ENCODE measurements at regions not wholly inside any gene's neighbourhood (a gene's known extent, or its start where the extent isn't known, plus 50 kb on each side); places are given as distances from the start of the nearest gene placed in this dataset.

GRCh38 chr14:87087881-87088280, 905.1 kb downstream of the GALC start:
- H3K27ac ChIP-seq (ENCODE audit: low read length) = no peak overlapping the region
- in situ Hi-C loops (cut with HindIII; ENCODE audit: low pct_unique_long_range_greater_than_20kb, low sequenced_read_pairs) = no loop called here
- intact Hi-C loops (cut with micrococcal nuclease; ENCODE audit: unreplicated experiment) = no loop called here
- BruUV-seq (replicated peaks) = no TSS peak
- ChIA-PET POLR2A (no interaction called here), CTCF (no interaction called here)
- H3K4me1 ChIP-seq (ENCODE audit: control insufficient read depth, insufficient read depth, low read length) = no peaks in the 10 kb centered on the region
- H3K4me3 ChIP-seq (ENCODE audit: low read depth in 2 of 2, low read length in 2 of 2) = no peak overlapping the region
- TF ChIP-seq CTCF (IDR thresholded peaks at IDR 0.05) = no peak
- no peak for TF ChIP-seq REST (IDR thresholded peaks at IDR 0.05; ENCODE audit: insufficient read depth in 1 of 2, low read depth in 2 of 2, low read length in 1 of 2)
- no peak for TF ChIP-seq POLR2AphosphoS5 (IDR thresholded peaks at IDR 0.05; ENCODE audit: low read depth, low read length)
- TF ChIP-seq TCF7L2 (IDR thresholded peaks at IDR 0.05; ENCODE audit: low read depth, low read length) = no peak
- H3K36me3 ChIP-seq (ENCODE audit: control insufficient read depth, insufficient read depth, low read length) = no peaks in the 10 kb centered on the region
- DNase-seq (ENCODE audit: low read depth, low spot score) = no peak
- no peaks in the 10 kb centered on the region for H3K27me3 ChIP-seq (ENCODE audit: control insufficient read depth, insufficient read depth, low read length)
- ATAC-seq = no peak
- no peaks in the 10 kb centered on the region for H3K9me3 ChIP-seq (ENCODE audit: control insufficient read depth, insufficient read depth, low read depth, low read length)

GRCh38 chr14:87084908-87085307, 908.1 kb downstream of the GALC start:
- in situ Hi-C loops (cut with HindIII; ENCODE audit: low pct_unique_long_range_greater_than_20kb, low sequenced_read_pairs) = no loop called here
- BruUV-seq (replicated peaks) = no TSS peak
- no peak for ATAC-seq

More at GRCh38 chr14:87084908-87085307, 908.1 kb downstream of the GALC start:
- Histone ChIP-seq H3K4me3 (ENCODE audit: low read depth in 2 of 2, low read length in 2 of 2) (no peak overlapping the region), H3K9me3 (ENCODE audit: control insufficient read depth, insufficient read depth, low read depth, low read length) (no peaks in the 10 kb centered on the region), H3K27ac (ENCODE audit: low read length) (no peak overlapping the region), H3K36me3 (ENCODE audit: control insufficient read depth, insufficient read depth, low read length) (no peaks in the 10 kb centered on the region), H3K27me3 (ENCODE audit: control insufficient read depth, insufficient read depth, low read length) (no peaks in the 10 kb centered on the region), H3K4me1 (ENCODE audit: control insufficient read depth, insufficient read depth, low read length) (no peaks in the 10 kb centered on the region)
- ChIA-PET CTCF (no interaction called here), POLR2A (no interaction called here)
- intact Hi-C loops (cut with micrococcal nuclease; ENCODE audit: unreplicated experiment) = no loop called here
- no peak for DNase-seq (ENCODE audit: low read depth, low spot score)
- TF ChIP-seq TCF7L2 (IDR thresholded peaks at IDR 0.05; ENCODE audit: low read depth, low read length) = no peak
- no peak for TF ChIP-seq REST (IDR thresholded peaks at IDR 0.05; ENCODE audit: insufficient read depth in 1 of 2, low read depth in 2 of 2, low read length in 1 of 2)
- no peak for TF ChIP-seq SIN3A (IDR thresholded peaks at IDR 0.05; ENCODE audit: borderline replicate concordance, insufficient read depth, low read depth, low read length)

Data from Panc1 (cell line).